Bronchial epithelial cell (primary cell): ENCODE measurements at regions not wholly inside any gene's neighbourhood (a gene's known extent, or its start where the extent isn't known, plus 50 kb on each side); places are given as distances from the start of the nearest gene placed in this dataset.

Experiments used
- DNase-seq: peaks from one replicate; pipeline ENCODE4 v3.0.0-alpha.2; 2010; ENCODE audit warnings: low read depth
- FAIRE-seq: peaks from 2 replicates; lab custom pipeline; 2011; peaks lifted over from hg19 to GRCh38; lab: Jason Lieb, UNC
- H3K27me3 ChIP-seq: 2 replicates; pipeline ENCODE4 v1.5.1; 2011; ENCODE audit warnings: low read length; ENCODE audit not compliant: control insufficient read depth, insufficient read depth
- H3K36me3 ChIP-seq: 2 replicates; pipeline ENCODE4 v1.5.1; 2011; ENCODE audit warnings: low read length; ENCODE audit not compliant: control insufficient read depth, insufficient read depth
- H3K4me3 ChIP-seq: 2 replicates; pipeline ENCODE4 v1.5.1; 2011; ENCODE audit warnings: mild to moderate bottlenecking, low read depth, low read length, control low read depth
- CTCF ChIP-seq: IDR thresholded peaks from 2 replicates; pipeline ENCODE4 v1.5.1; 2011; ENCODE audit warnings: mild to moderate bottlenecking, moderate library complexity, low read length, control low read depth, inconsistent platforms; ENCODE audit not compliant: insufficient read depth, severe bottlenecking

- peak; percentile 96 for FAIRE-seq
- no peak for TF ChIP-seq CTCF
- H3K4me3 ChIP-seq, result no peak overlapping the region
These were observed 429.8 kb downstream of the EPHA4 start for GRCh38 chr2:221142341-221142740.

GRCh38 chr2:221143231-221143630, 428.9 kb downstream of the EPHA4 start:
- no peaks in the 10 kb centered on the region for H3K36me3 ChIP-seq

More at GRCh38 chr2:221142341-221142740, 429.8 kb downstream of the EPHA4 start:
- H3K36me3 ChIP-seq, result no peaks in the 10 kb centered on the region
- no peak for DNase-seq
- no peaks in the 10 kb centered on the region for H3K27me3 ChIP-seq

GRCh38 chr2:221144909-221145308, 427.2 kb downstream of the EPHA4 start:
- no peak for FAIRE-seq
- Histone ChIP-seq H3K36me3 (no peaks in the 10 kb centered on the region), H3K4me3 (no peak overlapping the region), H3K27me3 (no peaks in the 10 kb centered on the region)
- TF ChIP-seq CTCF, result no peak
- DNase-seq, result no peak

More at GRCh38 chr2:221143231-221143630, 428.9 kb downstream of the EPHA4 start:
- FAIRE-seq (no peak), DNase-seq (no peak)
- no peaks in the 10 kb centered on the region for H3K27me3 ChIP-seq
- H3K4me3 ChIP-seq, result no peak overlapping the region
- TF ChIP-seq CTCF, result no peak

- no peak for DNase-seq
- H3K27me3 ChIP-seq, result no peaks in the 10 kb centered on the region
- no peak for TF ChIP-seq CTCF
- no peaks in the 10 kb centered on the region for H3K36me3 ChIP-seq
- no peak overlapping the region for H3K4me3 ChIP-seq
- FAIRE-seq, result no peak
These were observed 426.7 kb downstream of the EPHA4 start for GRCh38 chr2:221145396-221145795.

- no peaks in the 10 kb centered on the region for H3K36me3 ChIP-seq
- no peak for TF ChIP-seq CTCF
- no peaks in the 10 kb centered on the region for H3K27me3 ChIP-seq
- no peak overlapping the region for H3K4me3 ChIP-seq
- DNase-seq (no peak), FAIRE-seq (no peak)
These were observed 418.9 kb downstream of the EPHA4 start for GRCh38 chr2:221153226-221153625.

- no peak for TF ChIP-seq CTCF
- FAIRE-seq, result no peak
These were observed 417.9 kb downstream of the EPHA4 start for GRCh38 chr2:221154176-221154575.

More at GRCh38 chr2:221154176-221154575, 417.9 kb downstream of the EPHA4 start:
- Histone ChIP-seq H3K36me3 (no peaks in the 10 kb centered on the region), H3K27me3 (no peaks in the 10 kb centered on the region), H3K4me3 (no peak overlapping the region)
- no peak for DNase-seq
